MCF 10A (cell line): ENCODE measurements at regions not wholly inside any gene's neighbourhood (a gene's known extent, or its start where the extent isn't known, plus 50 kb on each side); places are given as distances from the start of the nearest gene placed in this dataset.
"Not testable (repeated sequence)": the region's sequence is repeated elsewhere in the genome, so short reads cannot be mapped to it uniquely, and the experiment has no call there.

Experiments used
- BruUV-seq: library from RNA; stranded (reverse); fragments of 400-500 nt; replicated peaks from 2 replicates; lab custom pipeline; 2021; lab: Mats Ljungman, UMichigan
- CTCF ChIA-PET: fragments of 300-600 bp; sonication (Branson Sonifier 250); formaldehyde crosslinking; extraction: SDS; loops from one replicate; lab custom pipeline; 2021; ENCODE audit warnings: antibody characterized with exemption, inconsistent platforms; lab: Yijun Ruan, JAX
- POLR2A ChIA-PET: fragments of 300-600, 350-650 bp; sonication (Branson Sonifier 250); formaldehyde crosslinking; extraction: SDS; loops from one replicate; lab custom pipeline; 2020; ENCODE audit warnings: antibody characterized with exemption, inconsistent platforms; lab: Yijun Ruan, JAX
- DNase-seq: peaks from one replicate; pipeline ENCODE4 v3.0.0-alpha.2; 2018; ENCODE audit not compliant: unreplicated experiment
- H3K27ac Mint-ChIP-seq: one replicate; pipeline ENCODE4 v1.8.0; 2022; ENCODE audit warnings: mild to moderate bottlenecking, low read depth, mixed read lengths; ENCODE audit not compliant: unreplicated experiment
- H3K27me3 Mint-ChIP-seq: one replicate; pipeline ENCODE4 v1.8.0; 2022; ENCODE audit warnings: mixed read lengths; ENCODE audit not compliant: insufficient read depth, unreplicated experiment
- H3K36me3 Mint-ChIP-seq: one replicate; pipeline ENCODE4 v1.8.0; 2022; ENCODE audit warnings: mild to moderate bottlenecking, moderate library complexity, mixed read lengths; ENCODE audit not compliant: insufficient read depth, unreplicated experiment
- H3K4me1 Mint-ChIP-seq: one replicate; pipeline ENCODE4 v1.8.0; 2022; ENCODE audit warnings: mixed read lengths; ENCODE audit not compliant: insufficient read depth, unreplicated experiment
- H3K4me3 Mint-ChIP-seq: one replicate; pipeline ENCODE4 v1.8.0; 2022; ENCODE audit warnings: mild to moderate bottlenecking, moderate library complexity, mixed read lengths; ENCODE audit not compliant: unreplicated experiment
- H3K9me3 Mint-ChIP-seq: one replicate; pipeline ENCODE4 v1.8.0; 2022; ENCODE audit warnings: mixed read lengths; ENCODE audit not compliant: unreplicated experiment
- intact Hi-C: fragments of 100-400 bp; cut with micrococcal nuclease; formaldehyde crosslinking; loops from 2 replicates; pipeline ENCODE4 v1.14.1; 2022
- TF ChIP-seq, protein P1 (sequence below): fragments of 200-600 bp; IDR thresholded peaks from one replicate; pipeline ENCODE4 v1.8.0; 2022; ENCODE audit warnings: antibody characterized with exemption, mild to moderate bottlenecking; ENCODE audit not compliant: unreplicated experiment

DNA sequence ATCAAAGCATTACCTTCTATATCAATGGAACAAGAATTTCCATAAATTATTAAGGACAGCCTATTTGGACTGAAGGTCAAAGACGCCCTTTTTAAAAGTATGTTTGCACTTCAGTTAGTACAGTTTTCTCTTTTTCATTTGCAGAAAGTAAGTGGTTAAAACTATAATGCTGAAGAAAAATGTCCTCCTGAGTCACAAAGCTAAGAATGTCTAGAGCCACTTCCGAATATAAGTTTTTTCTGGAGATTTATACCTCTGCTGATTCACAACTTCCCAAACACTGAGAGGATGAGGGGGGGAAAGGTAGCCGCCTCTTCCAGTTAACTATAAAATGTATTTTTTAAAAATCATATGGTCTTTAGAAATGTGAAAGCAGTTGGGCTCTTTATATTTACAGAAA lies 84.9 kb downstream of the DUSP6 start:
- no peaks in the 10 kb centered on the region for H3K36me3 Mint-ChIP-seq
- no peak for DNase-seq
- H3K27me3 Mint-ChIP-seq = no peaks in the 10 kb centered on the region
- H3K4me3 Mint-ChIP-seq = no peak overlapping the region
- peaks cover 6% of the 10 kb centered on the region for H3K9me3 Mint-ChIP-seq
- no peak overlapping the region for H3K27ac Mint-ChIP-seq
- intact Hi-C loops = no loop called here
- BruUV-seq = no TSS peak
- TF ChIP-seq, protein P1, sequence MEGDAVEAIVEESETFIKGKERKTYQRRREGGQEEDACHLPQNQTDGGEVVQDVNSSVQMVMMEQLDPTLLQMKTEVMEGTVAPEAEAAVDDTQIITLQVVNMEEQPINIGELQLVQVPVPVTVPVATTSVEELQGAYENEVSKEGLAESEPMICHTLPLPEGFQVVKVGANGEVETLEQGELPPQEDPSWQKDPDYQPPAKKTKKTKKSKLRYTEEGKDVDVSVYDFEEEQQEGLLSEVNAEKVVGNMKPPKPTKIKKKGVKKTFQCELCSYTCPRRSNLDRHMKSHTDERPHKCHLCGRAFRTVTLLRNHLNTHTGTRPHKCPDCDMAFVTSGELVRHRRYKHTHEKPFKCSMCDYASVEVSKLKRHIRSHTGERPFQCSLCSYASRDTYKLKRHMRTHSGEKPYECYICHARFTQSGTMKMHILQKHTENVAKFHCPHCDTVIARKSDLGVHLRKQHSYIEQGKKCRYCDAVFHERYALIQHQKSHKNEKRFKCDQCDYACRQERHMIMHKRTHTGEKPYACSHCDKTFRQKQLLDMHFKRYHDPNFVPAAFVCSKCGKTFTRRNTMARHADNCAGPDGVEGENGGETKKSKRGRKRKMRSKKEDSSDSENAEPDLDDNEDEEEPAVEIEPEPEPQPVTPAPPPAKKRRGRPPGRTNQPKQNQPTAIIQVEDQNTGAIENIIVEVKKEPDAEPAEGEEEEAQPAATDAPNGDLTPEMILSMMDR = no peak
- ChIA-PET POLR2A (no interaction called here), CTCF (no interaction called here)
- H3K4me1 Mint-ChIP-seq = no peaks in the 10 kb centered on the region

DNA sequence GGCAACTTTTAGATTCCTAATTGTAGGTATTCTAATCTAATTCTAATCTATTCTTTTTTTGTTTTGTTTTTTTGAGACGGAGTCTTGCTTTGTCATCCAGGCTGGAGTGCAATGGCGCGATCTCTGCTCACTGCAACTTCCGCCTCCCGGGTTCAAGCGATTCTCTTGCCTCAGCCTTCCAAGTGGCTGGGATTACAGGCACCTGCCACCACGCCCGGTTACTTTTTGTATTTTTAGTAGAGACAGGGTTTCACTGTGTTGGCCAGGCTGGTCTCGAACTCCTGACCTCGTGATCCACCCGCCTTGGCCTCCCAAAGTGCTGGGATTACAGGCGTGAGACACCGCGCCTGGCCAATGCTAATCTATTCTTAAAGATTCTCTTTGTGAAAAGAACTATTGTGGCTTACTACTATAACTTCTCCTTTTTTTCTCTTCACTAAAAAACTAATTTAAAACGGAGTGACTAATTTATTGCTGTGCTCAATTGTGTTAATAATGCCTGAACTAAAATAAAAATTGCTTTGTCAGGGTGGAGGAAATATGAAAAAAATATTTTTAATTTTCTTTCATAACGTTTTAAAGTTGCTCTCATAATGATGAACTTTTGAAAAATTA lies 85.6 kb downstream of the DUSP6 start:
- H3K27me3 Mint-ChIP-seq, H3K27ac Mint-ChIP-seq, BruUV-seq, H3K36me3 Mint-ChIP-seq, H3K4me1 Mint-ChIP-seq, POLR2A ChIA-PET, H3K4me3 Mint-ChIP-seq, intact Hi-C loops, DNase-seq, H3K9me3 Mint-ChIP-seq: not testable (repeated sequence)
- CTCF ChIA-PET = interaction anchor here (1.4 kb wide), 1 partner anchor 10 kb away, joined by 3 read pairs; no protein-coding TSS in a partner anchor

DNA sequence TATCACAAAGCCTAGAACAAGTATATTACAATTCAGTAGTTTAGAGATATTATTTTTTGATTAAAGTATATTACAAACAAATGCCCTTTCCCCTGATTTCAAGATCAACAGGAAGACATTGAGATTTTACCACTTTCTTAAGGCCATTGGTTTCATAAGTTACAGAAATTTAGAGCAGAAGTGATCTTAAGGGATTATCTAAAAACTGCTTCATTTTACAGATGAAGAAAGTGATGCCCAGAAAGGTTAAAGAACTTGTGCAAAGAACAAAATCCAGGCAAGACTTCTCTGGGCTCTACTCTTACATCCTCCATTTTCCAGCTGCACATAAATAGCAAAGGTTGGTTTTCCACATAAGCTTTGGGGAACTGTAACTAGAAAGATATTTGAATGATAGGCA lies 87.5 kb downstream of the DUSP6 start:
- no peaks in the 10 kb centered on the region for H3K36me3 Mint-ChIP-seq
- no TSS peak for BruUV-seq
- ChIA-PET POLR2A (no interaction called here), CTCF (no interaction called here)
- intact Hi-C loops = no loop called here
- no peak overlapping the region for H3K4me3 Mint-ChIP-seq
- H3K27me3 Mint-ChIP-seq = no peaks in the 10 kb centered on the region
- TF ChIP-seq, protein P1 = no peak
- H3K4me1 Mint-ChIP-seq = no peaks in the 10 kb centered on the region
- H3K9me3 Mint-ChIP-seq = no peaks in the 10 kb centered on the region
- H3K27ac Mint-ChIP-seq = no peak overlapping the region
- DNase-seq = no peak

DNA sequence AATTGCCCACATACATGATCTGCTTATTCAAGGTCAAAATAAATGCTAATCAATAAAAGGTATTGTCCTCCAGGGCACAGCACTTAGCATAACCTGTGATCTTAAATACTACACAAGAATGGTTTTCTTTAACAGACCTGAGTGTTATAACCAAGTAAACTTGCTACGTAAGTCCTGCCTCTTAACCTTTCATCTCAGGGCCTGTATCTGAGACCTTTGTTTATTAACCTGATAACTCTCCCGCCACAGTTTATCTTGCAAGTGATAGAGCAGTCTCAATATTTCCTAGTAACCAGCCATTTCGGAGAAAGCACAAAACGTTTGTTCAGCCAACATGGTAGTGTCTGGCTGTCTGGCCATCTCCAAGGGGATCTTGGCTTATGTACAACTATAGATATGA lies 88.4 kb downstream of the DUSP6 start:
- CTCF ChIA-PET = no interaction called here
- H3K4me3 Mint-ChIP-seq = no peak overlapping the region
- intact Hi-C loops = no loop called here
- BruUV-seq = no TSS peak
- POLR2A ChIA-PET = interaction anchor here (0.7 kb wide), 1 partner anchor 89 kb away, joined by 3 read pairs; the partner anchor contains the start of gene DUSP6
- H3K9me3 Mint-ChIP-seq = no peaks in the 10 kb centered on the region
- DNase-seq = no peak
- no peaks in the 10 kb centered on the region for H3K36me3 Mint-ChIP-seq
- no peaks in the 10 kb centered on the region for H3K27me3 Mint-ChIP-seq
- no peak overlapping the region for H3K27ac Mint-ChIP-seq
- no peaks in the 10 kb centered on the region for H3K4me1 Mint-ChIP-seq
- TF ChIP-seq, protein P1 = no peak
